HG03039 (cell line): ENCODE measurements at regions not wholly inside any gene's neighbourhood (a gene's known extent, or its start where the extent isn't known, plus 50 kb on each side); places are given as distances from the start of the nearest gene placed in this dataset.

Source experiments
- ATAC-seq: cut with Tn5 transposase; IDR thresholded peaks from one replicate; pipeline ENCODE4 v1.9.1; 2021; ENCODE audit warnings: mild to moderate bottlenecking, moderate library complexity; ENCODE audit not compliant: unreplicated experiment

GRCh38 chr11:127471662-127472061 lies 471.1 kb upstream of the KIRREL3 start:
- ATAC-seq: no peak

GRCh38 chr11:127470306-127470884 lies 469.8 kb upstream of the KIRREL3 start:
- ATAC-seq: peak; percentile 51

- ATAC-seq: no peak
Measured at GRCh38 chr11:127464325-127464724, 463.8 kb upstream of the KIRREL3 start.

GRCh38 chr11:127462065-127462344 lies 461.4 kb upstream of the KIRREL3 start:
- ATAC-seq: no peak

GRCh38 chr11:127461241-127462064 lies 460.9 kb upstream of the KIRREL3 start:
- no peak for ATAC-seq

- no peak for ATAC-seq
Measured at GRCh38 chr11:127458561-127458960, 458.0 kb upstream of the KIRREL3 start.

- no peak for ATAC-seq
Measured at GRCh38 chr11:127454856-127455255, 454.3 kb upstream of the KIRREL3 start.

GRCh38 chr11:127452533-127452932 lies 452.0 kb upstream of the KIRREL3 start:
- ATAC-seq: no peak

- no peak for ATAC-seq
Measured at GRCh38 chr11:127451861-127452260, 451.3 kb upstream of the KIRREL3 start.

- no peak for ATAC-seq
Measured at GRCh38 chr11:127448101-127448500, 447.5 kb upstream of the KIRREL3 start.

- no peak for ATAC-seq
Measured at GRCh38 chr11:127445476-127445875, 444.9 kb upstream of the KIRREL3 start.

GRCh38 chr11:127443297-127443696 lies 442.7 kb upstream of the KIRREL3 start:
- ATAC-seq: no peak

GRCh38 chr11:127440616-127441015 lies 440.0 kb upstream of the KIRREL3 start:
- ATAC-seq: no peak

GRCh38 chr11:127425281-127425680 lies 424.7 kb upstream of the KIRREL3 start:
- ATAC-seq: no peak

- ATAC-seq: no peak
Measured at GRCh38 chr11:127424661-127425060, 424.1 kb upstream of the KIRREL3 start.

- ATAC-seq: no peak
Measured at GRCh38 chr11:127420139-127420538, 419.6 kb upstream of the KIRREL3 start.

- ATAC-seq: no peak
Measured at GRCh38 chr11:127412722-127413380, 412.3 kb upstream of the KIRREL3 start.

- no peak for ATAC-seq
Measured at GRCh38 chr11:127412234-127412633, 411.7 kb upstream of the KIRREL3 start.

- ATAC-seq: no peak
Measured at GRCh38 chr11:127411283-127411682, 410.7 kb upstream of the KIRREL3 start.

- no peak for ATAC-seq
Measured at GRCh38 chr11:127395034-127395433, 394.5 kb upstream of the KIRREL3 start.

GRCh38 chr11:127393460-127393997 lies 393.0 kb upstream of the KIRREL3 start:
- no peak for ATAC-seq

GRCh38 chr11:127392575-127392974 lies 392.0 kb upstream of the KIRREL3 start:
- no peak for ATAC-seq
